ENCODE measurements at regions not wholly inside any gene's neighbourhood (a gene's known extent, or its start where the extent isn't known, plus 50 kb on each side); places are given as distances from the start of the nearest gene placed in this dataset.
"Not testable (repeated sequence)": the region's sequence is repeated elsewhere in the genome, so short reads cannot be mapped to it uniquely, and the experiment has no call there.

- Mint-ChIP-seq H3K27ac (no peak overlapping the region), H3K4me3 (no peak overlapping the region), H3K9me3 (peaks cover 0 to 28% (median 3%) of the 10 kb centered on the region in 6 donors), H3K36me3 (no peaks in the 10 kb centered on the region), H3K4me1 (no peaks in the 10 kb centered on the region), H3K27me3 (ENCODE audit: low read depth in 3 of 3) (no peaks in the 10 kb centered on the region)
- no peak for DNase-seq
These were observed 255.1 kb upstream of the LINC00305 start for GRCh38 chr18:64403784-64404503.

GRCh38 chr18:64402636-64403035, 253.7 kb upstream of the LINC00305 start:
- Mint-ChIP-seq H3K27ac (no peak overlapping the region), H3K4me1 (no peaks in the 10 kb centered on the region), H3K27me3 (ENCODE audit: low read depth in 3 of 3) (no peaks in the 10 kb centered on the region), H3K9me3 (peaks cover 0 to 33% (median 5%) of the 10 kb centered on the region in 6 donors), H3K4me3 (no peak overlapping the region), H3K36me3 (no peaks in the 10 kb centered on the region)
- DNase-seq, result no peak

GRCh38 chr18:64401268-64402060, 252.6 kb upstream of the LINC00305 start:
- Mint-ChIP-seq H3K27ac (no peak overlapping the region), H3K4me1 (no peaks in the 10 kb centered on the region), H3K27me3 (ENCODE audit: low read depth in 3 of 3) (no peaks in the 10 kb centered on the region)

GRCh38 chr18:64399566-64399965, 250.7 kb upstream of the LINC00305 start:
- DNase-seq, result no peak
- Mint-ChIP-seq H3K27ac (no peak overlapping the region), H3K36me3 (no peaks in the 10 kb centered on the region), H3K27me3 (ENCODE audit: low read depth in 3 of 3) (no peaks in the 10 kb centered on the region), H3K9me3 (peaks cover 0 to 49% (median 8%) of the 10 kb centered on the region in 6 donors), H3K4me1 (no peaks in the 10 kb centered on the region), H3K4me3 (no peak overlapping the region)

More at GRCh38 chr18:64401268-64402060, 252.6 kb upstream of the LINC00305 start:
- Mint-ChIP-seq H3K4me3 (no peak overlapping the region), H3K9me3 (peaks cover 0 to 37% (median 6%) of the 10 kb centered on the region in 6 donors), H3K36me3 (no peaks in the 10 kb centered on the region)
- DNase-seq, result no peak

- no peak overlapping the region for H3K27ac Mint-ChIP-seq
These were observed 249.4 kb upstream of the LINC00305 start for GRCh38 chr18:64398320-64398719.

GRCh38 chr18:64392202-64392601, 243.3 kb upstream of the LINC00305 start:
- H3K36me3 Mint-ChIP-seq, result no peaks in the 10 kb centered on the region
- no peak overlapping the region for H3K4me3 Mint-ChIP-seq
- peaks cover 6 to 43% (median 16%) of the 10 kb centered on the region in 6 donors for H3K9me3 Mint-ChIP-seq
- H3K4me1 Mint-ChIP-seq, result no peaks in the 10 kb centered on the region
- DNase-seq, result no peak
- no peak overlapping the region for H3K27ac Mint-ChIP-seq
- peaks cover 0 to 2% (median 1%) of the 10 kb centered on the region in 3 donors for H3K27me3 Mint-ChIP-seq (ENCODE audit: low read depth in 3 of 3)

More at GRCh38 chr18:64398320-64398719, 249.4 kb upstream of the LINC00305 start:
- Mint-ChIP-seq H3K9me3 (peaks cover 0 to 40% (median 8%) of the 10 kb centered on the region in 6 donors), H3K27me3 (ENCODE audit: low read depth in 3 of 3) (no peaks in the 10 kb centered on the region), H3K4me3 (no peak overlapping the region), H3K36me3 (no peaks in the 10 kb centered on the region), H3K4me1 (no peaks in the 10 kb centered on the region)
- DNase-seq, result no peak

GRCh38 chr18:64384101-64384500, 235.2 kb upstream of the LINC00305 start:
- Mint-ChIP-seq H3K36me3 (no peaks in the 10 kb centered on the region), H3K4me1 (no peaks in the 10 kb centered on the region), H3K4me3 (no peak overlapping the region), H3K27me3 (ENCODE audit: low read depth in 3 of 3) (peaks cover 0 to 2% (median 1%) of the 10 kb centered on the region in 3 donors), H3K27ac (no peak overlapping the region), H3K9me3 (peaks cover 2 to 56% (median 13%) of the 10 kb centered on the region in 6 donors)
- no peak for DNase-seq

- Mint-ChIP-seq H3K4me3 (no peak overlapping the region), H3K27me3 (ENCODE audit: low read depth in 3 of 3) (no peaks in the 10 kb centered on the region), H3K27ac (no peak overlapping the region), H3K4me1 (no peaks in the 10 kb centered on the region), H3K9me3 (peaks cover 3 to 58% (median 17%) of the 10 kb centered on the region in 6 donors), H3K36me3 (peaks cover 3 to 5% (median 4%) of the 10 kb centered on the region in 3 donors)
- DNase-seq, result no peak
These were observed 231.2 kb upstream of the LINC00305 start for GRCh38 chr18:64380117-64380516.

- H3K36me3 Mint-ChIP-seq, result peaks cover 3 to 5% (median 4%) of the 10 kb centered on the region in 3 donors
- H3K9me3 Mint-ChIP-seq, result peaks cover 3 to 58% (median 17%) of the 10 kb centered on the region in 6 donors
- H3K4me1 Mint-ChIP-seq, result no peaks in the 10 kb centered on the region
- no peak for DNase-seq
- H3K4me3 Mint-ChIP-seq, result no peak overlapping the region
- H3K27ac Mint-ChIP-seq, result no peak overlapping the region
- H3K27me3 Mint-ChIP-seq (ENCODE audit: low read depth in 3 of 3), result no peaks in the 10 kb centered on the region
These were observed 230.8 kb upstream of the LINC00305 start for GRCh38 chr18:64379662-64380061.

- Mint-ChIP-seq H3K36me3 (peaks cover 3 to 5% (median 4%) of the 10 kb centered on the region in 3 donors), H3K9me3 (peaks cover 7 to 46% (median 16%) of the 10 kb centered on the region in 6 donors), H3K4me1 (no peaks in the 10 kb centered on the region), H3K27ac (no peak overlapping the region), H3K4me3 (no peak overlapping the region), H3K27me3 (ENCODE audit: low read depth in 3 of 3) (no peaks in the 10 kb centered on the region)
- DNase-seq, result no peak
These were observed 228.6 kb upstream of the LINC00305 start for GRCh38 chr18:64377446-64377845.

GRCh38 chr18:64372850-64373249, 224.0 kb upstream of the LINC00305 start:
- Mint-ChIP-seq H3K36me3 (peaks cover under 1 to 4% (median 3%) of the 10 kb centered on the region in 3 donors), H3K27me3 (ENCODE audit: low read depth in 3 of 3) (no peaks in the 10 kb centered on the region), H3K4me3 (no peak overlapping the region), H3K9me3 (peaks cover 10 to 25% (median 19%) of the 10 kb centered on the region in 6 donors), H3K4me1 (no peaks in the 10 kb centered on the region), H3K27ac (no peak overlapping the region)
- DNase-seq, result no peak

- not testable (repeated sequence) for H3K36me3 Mint-ChIP-seq; H3K27ac Mint-ChIP-seq; DNase-seq; H3K4me1 Mint-ChIP-seq; H3K27me3 Mint-ChIP-seq (ENCODE audit: low read depth in 3 of 3); H3K4me3 Mint-ChIP-seq
- peaks cover 7 to 21% (median 12%) of the 10 kb centered on the region in 6 donors for H3K9me3 Mint-ChIP-seq
These were observed 221.0 kb upstream of the LINC00305 start for GRCh38 chr18:64369830-64370440.

- DNase-seq, result no peak
- Mint-ChIP-seq H3K36me3 (peaks cover 0 to 3% (median 0%) of the 10 kb centered on the region in 3 donors), H3K4me3 (no peak overlapping the region), H3K27ac (no peak overlapping the region), H3K9me3 (peaks cover 10 to 28% (median 21%) of the 10 kb centered on the region in 6 donors), H3K4me1 (no peaks in the 10 kb centered on the region), H3K27me3 (ENCODE audit: low read depth in 3 of 3) (peaks cover 0 to 3% (median 2%) of the 10 kb centered on the region in 3 donors)
These were observed 216.2 kb upstream of the LINC00305 start for GRCh38 chr18:64365106-64365505.

GRCh38 chr18:64337673-64338072, 188.8 kb upstream of the LINC00305 start:
- no peak for DNase-seq
- Mint-ChIP-seq H3K27me3 (ENCODE audit: low read depth in 3 of 3) (peaks cover 0 to 2% (median 0%) of the 10 kb centered on the region in 3 donors), H3K4me3 (no peak overlapping the region), H3K27ac (no peak overlapping the region), H3K36me3 (peaks cover 0 to 3% (median 0%) of the 10 kb centered on the region in 3 donors), H3K9me3 (peaks cover 0 to 40% (median 7%) of the 10 kb centered on the region in 6 donors), H3K4me1 (no peaks in the 10 kb centered on the region)
